Adrenal gland (tissue), 9 donors: ENCODE measurements at regions not wholly inside any gene's neighbourhood (a gene's known extent, or its start where the extent isn't known, plus 50 kb on each side); places are given as distances from the start of the nearest gene placed in this dataset.

Source experiments
- DNase-seq, 7 donors: peaks; one replicate each; pipeline ENCODE4 v3.0.0-alpha.2; 2019 to 2020
- H3K27ac ChIP-seq, 5 donors: fragments of 200-600 bp; sonication (generic) in 4 of 5; 1 replicate in 3 of 5; 2 replicates in 2 of 5; pipeline versions ENCODE4 v1.5.1 to v1.8.0; 2016 to 2020; ENCODE audit warnings: mild to moderate bottlenecking in 1 of 5
- H3K27me3 ChIP-seq: fragments of 200-600 bp; 2 replicates; pipeline ENCODE4 v1.8.0; 2021
- H3K36me3 ChIP-seq, 2 donors: fragments of 200-600 bp; replicated peaks in 1 of 2; 1 replicate in 1 of 2; 2 replicates in 1 of 2; pipeline versions ENCODE4 v1.5.1 to v1.8.0; 2018 to 2022
- H3K4me1 ChIP-seq, 2 donors: fragments of 200-600 bp; replicated peaks in 1 of 2; 1 replicate in 1 of 2; 2 replicates in 1 of 2; pipeline versions ENCODE4 v1.5.1 to v1.8.0; 2018 to 2021
- H3K4me3 ChIP-seq, 4 donors: fragments of 200-600 bp; sonication (generic) in 3 of 4; one replicate each; pipeline ENCODE4 v1.5.1; 2016 to 2018
- H3K9me3 ChIP-seq, 3 donors: fragments of 200-600 bp; sonication (generic) in 1 of 3; replicated peaks in 1 of 3; 1 replicate in 2 of 3; 2 replicates in 1 of 3; pipeline versions ENCODE4 v1.5.1 to v1.8.0; 2016 to 2021
- CTCF ChIP-seq, 6 experiments: fragments of 450-650 bp in 4 of 6; fragments of 200-600 bp in 2 of 6; sonication (generic) in 1 of 6; IDR thresholded peaks; 1 replicate in 5 of 6; 2 replicates in 1 of 6; pipeline versions ENCODE4 v1.5.1 to v1.8.0; 2016 to 2021; ENCODE audit warnings: antibody characterized with exemption in 6 of 6, mild to moderate bottlenecking in 2 of 6, moderate library complexity in 1 of 6
- POLR2A ChIP-seq, 2 donors: fragments of 450-650 bp; IDR thresholded peaks; one replicate each; pipeline ENCODE4 v1.6.1; 2017; ENCODE audit warnings: antibody characterized with exemption in 2 of 2, mild to moderate bottlenecking in 2 of 2, moderate library complexity in 1 of 2
- WGBS, 4 donors: extraction: QIAGEN DNeasy Blood & Tissue Kit in 2 of 4; methylation state at CpG; one replicate each; pipeline versions ENCODE4 v1.1.5 to v1.1.7; 2013 to 2017; 5-methylcytosine and 5-hydroxymethylcytosine counted together
- intact Hi-C, 2 donors: fragments of 100-400 bp; cut with DNase I; formaldehyde crosslinking; loops; one replicate each; pipeline versions ENCODE4 v1.14.1 to v1.15.0; 2022 to 2023
- donor health status: healthy with polysubstance abuse.
- donor health status: Bipolar disorder and iron deficiency.
- donor health status: DM: yes; HTN: yes; CAD: no.
- donor health status: DM: no; HTN: no; CAD: no.
- donor health status: DM: no; HTN: no; CAD: no.

- Histone ChIP-seq H3K27me3 (no peaks in the 10 kb centered on the region), H3K27ac (no peak overlapping the region), H3K4me3 (no peak overlapping the region), H3K4me1 (no peaks in the 10 kb centered on the region), H3K9me3 (no peaks in the 10 kb centered on the region), H3K36me3 (no peaks in the 10 kb centered on the region)
- TF ChIP-seq CTCF (IDR thresholded peaks at IDR 0.05) (no peak), POLR2A (IDR thresholded peaks at IDR 0.05) (no peak)
- intact Hi-C loops, result no loop called here
- WGBS, 4 donors, result 57 to 73% (median 71%) methylated on average over 3 of the region's 3 CpGs
- DNase-seq, result no peak
These were observed 170.2 kb downstream of the SUCNR1 start for GRCh38 chr3:152043620-152044019.

GRCh38 chr3:152046280-152046679 lies 172.8 kb downstream of the SUCNR1 start:
- Histone ChIP-seq H3K36me3 (no peaks in the 10 kb centered on the region), H3K4me3 (no peak overlapping the region), H3K27me3 (no peaks in the 10 kb centered on the region), H3K9me3 (no peaks in the 10 kb centered on the region), H3K4me1 (no peaks in the 10 kb centered on the region), H3K27ac (no peak overlapping the region)
- DNase-seq, result no peak
- WGBS, 4 donors, result 85 to 93% (median 87%) methylated on average over 2 of the region's 2 CpGs
- intact Hi-C loops, result no loop called here
- TF ChIP-seq POLR2A (IDR thresholded peaks at IDR 0.05), result no peak
- no peak for TF ChIP-seq CTCF (IDR thresholded peaks at IDR 0.05)

GRCh38 chr3:152047465-152047864 lies 174.0 kb downstream of the SUCNR1 start:
- TF ChIP-seq CTCF (IDR thresholded peaks at IDR 0.05), result no peak
- no peak for TF ChIP-seq POLR2A (IDR thresholded peaks at IDR 0.05)
- H3K4me3 ChIP-seq, result no peak overlapping the region
- H3K9me3 ChIP-seq, result no peaks in the 10 kb centered on the region
- intact Hi-C loops, result no loop called here
- no peaks in the 10 kb centered on the region for H3K27me3 ChIP-seq
- DNase-seq, result no peak
- no peak overlapping the region for H3K27ac ChIP-seq
- H3K36me3 ChIP-seq, result no peaks in the 10 kb centered on the region
- H3K4me1 ChIP-seq, result no peaks in the 10 kb centered on the region

GRCh38 chr3:152048831-152049230 lies 175.4 kb downstream of the SUCNR1 start:
- Histone ChIP-seq H3K4me3 (no peak overlapping the region), H3K4me1 (no peaks in the 10 kb centered on the region), H3K27ac (no peak overlapping the region), H3K36me3 (no peaks in the 10 kb centered on the region), H3K27me3 (no peaks in the 10 kb centered on the region), H3K9me3 (no peaks in the 10 kb centered on the region)
- WGBS, 4 donors, result 36 to 74% (median 64%) methylated on average over 1 of the region's 1 CpG
- no peak for TF ChIP-seq CTCF (IDR thresholded peaks at IDR 0.05)
- TF ChIP-seq POLR2A (IDR thresholded peaks at IDR 0.05), result no peak
- intact Hi-C loops, result no loop called here
- DNase-seq, result no peak
